Transverse colon (tissue), 4 donors: ENCODE measurements at regions not wholly inside any gene's neighbourhood (a gene's known extent, or its start where the extent isn't known, plus 50 kb on each side); places are given as distances from the start of the nearest gene placed in this dataset.

ENCODE experiments used
- DNase-seq: peaks from one replicate; pipeline ENCODE4 v3.0.0-alpha.2; 2019
- H3K27ac ChIP-seq, 4 donors: fragments of 200-600 bp; sonication (generic); 2 replicates each; pipeline ENCODE4 v1.5.1; 2016 to 2018; ENCODE audit warnings: inconsistent platforms in 4 of 4
- H3K27me3 ChIP-seq: fragments of 200-600 bp; sonication (generic); 2 replicates; pipeline ENCODE4 v1.5.1; 2017; ENCODE audit warnings: inconsistent platforms
- H3K36me3 ChIP-seq, 4 donors: fragments of 200-600 bp; sonication (generic); 2 replicates each; pipeline ENCODE4 v1.5.1; 2017 to 2019; ENCODE audit warnings: inconsistent platforms in 4 of 4
- H3K4me1 ChIP-seq, 4 donors: fragments of 200-600 bp; sonication (generic); 2 replicates each; pipeline ENCODE4 v1.5.1; 2017 to 2020; ENCODE audit warnings: inconsistent platforms in 4 of 4
- H3K4me3 ChIP-seq, 4 donors: fragments of 200-600 bp; sonication (generic); 1 replicate in 1 of 4; 2 replicates in 3 of 4; pipeline versions ENCODE4 v1.5.1 to v1.6.1; 2017 to 2019; ENCODE audit warnings: inconsistent platforms in 4 of 4
- H3K9me3 ChIP-seq, 2 donors: fragments of 200-600 bp; sonication (generic); 2 replicates each; pipeline ENCODE4 v1.5.1; 2017 to 2019; ENCODE audit warnings: inconsistent platforms in 2 of 2
- CTCF ChIP-seq, 5 experiments: fragments of 200-600 bp in 3 of 5; fragments of 450-650 bp in 2 of 5; sonication (generic) in 3 of 5; IDR thresholded peaks; 1 replicate in 2 of 5; 2 replicates in 3 of 5; pipeline ENCODE4 v1.5.1; 2016 to 2017; ENCODE audit warnings: antibody characterized with exemption in 5 of 5, inconsistent platforms in 3 of 5, mild to moderate bottlenecking in 2 of 5, moderate library complexity in 1 of 5
- EP300 ChIP-seq: sonication (generic); formaldehyde crosslinking; IDR thresholded peaks from one replicate; pipeline ENCODE4 v1.6.1; 2017; ENCODE audit warnings: antibody characterized with exemption, low read depth
- POLR2A ChIP-seq: fragments of 450-650 bp; IDR thresholded peaks from one replicate; pipeline ENCODE4 v1.6.1; 2016; ENCODE audit warnings: antibody characterized with exemption, mild to moderate bottlenecking, moderate library complexity
- POLR2AphosphoS5 ChIP-seq, 3 donors: sonication (generic); formaldehyde crosslinking; IDR thresholded peaks; one replicate each; pipeline ENCODE4 v1.6.1; 2016; ENCODE audit warnings: antibody characterized with exemption in 3 of 3
- WGBS, 2 donors: methylation state at CpG; one replicate each; pipeline ENCODE4 v1.1.5; 2018; ENCODE audit warnings: low coverage in 1 of 2; 5-methylcytosine and 5-hydroxymethylcytosine counted together
- in situ Hi-C, 4 donors: fragments of 200-750 bp; cut with MboI; loops; one replicate each; pipeline versions ENCODE4 v1.15.0 to v1.15.1; 2017; ENCODE audit warnings: low sequenced_read_pairs in 3 of 4, low pct_ligation_motif_present in 1 of 4, low pct_unique_long_range_greater_than_20kb in 1 of 4
- intact Hi-C: fragments of 100-400 bp; cut with DNase I; formaldehyde crosslinking; loops from one replicate; pipeline ENCODE4 v1.15.1; 2023; ENCODE audit warnings: low total_unique reads

- Histone ChIP-seq H3K9me3 (no peaks in the 10 kb centered on the region), H3K27me3 (no peaks in the 10 kb centered on the region), H3K36me3 (no peaks in the 10 kb centered on the region), H3K4me1 (no peaks in the 10 kb centered on the region), H3K27ac (no peak overlapping the region), H3K4me3 (no peak overlapping the region)
- intact Hi-C loops (no loop called here), in situ Hi-C loops (no loop called here)
- DNase-seq, result no peak
- TF ChIP-seq CTCF (IDR thresholded peaks at IDR 0.05) (no peak), POLR2AphosphoS5 (IDR thresholded peaks at IDR 0.05) (no peak), EP300 (no peak), POLR2A (no peak)
- 52 to 69% methylated on average over 2 to 3 of the region's 3 CpGs for WGBS, 2 donors
Observed at GRCh38 chr4:55214172-55214571, 88.8 kb upstream of the KDR start.

GRCh38 chr4:55215087-55215486 lies 89.7 kb upstream of the KDR start:
- no peak for DNase-seq
- Histone ChIP-seq H3K4me1 (no peaks in the 10 kb centered on the region), H3K27me3 (no peaks in the 10 kb centered on the region), H3K36me3 (no peaks in the 10 kb centered on the region), H3K27ac (no peak overlapping the region), H3K9me3 (no peaks in the 10 kb centered on the region), H3K4me3 (no peak overlapping the region)
- TF ChIP-seq EP300 (no peak), POLR2A (no peak), POLR2AphosphoS5 (IDR thresholded peaks at IDR 0.05) (no peak), CTCF (IDR thresholded peaks at IDR 0.05) (no peak)
- intact Hi-C loops, result no loop called here
- in situ Hi-C loops, result no loop called here
- WGBS, 2 donors, result 58 to 78% methylated on average over 1 of the region's 1 CpG

GRCh38 chr4:55216863-55217635 lies 91.7 kb upstream of the KDR start:
- intact Hi-C loops (no loop called here), in situ Hi-C loops (no loop called here)
- Histone ChIP-seq H3K27ac (no peak overlapping the region), H3K4me3 (no peak overlapping the region), H3K4me1 (no peaks in the 10 kb centered on the region), H3K27me3 (no peaks in the 10 kb centered on the region), H3K36me3 (no peaks in the 10 kb centered on the region), H3K9me3 (no peaks in the 10 kb centered on the region)
- TF ChIP-seq POLR2A (no peak), EP300 (no peak), CTCF (IDR thresholded peaks at IDR 0.05) (no peak), POLR2AphosphoS5 (IDR thresholded peaks at IDR 0.05) (no peak)
- WGBS, 2 donors, result 25 to 50% methylated on average over 3 to 4 of the region's 4 CpGs
- DNase-seq, result no peak

GRCh38 chr4:55218041-55218440 lies 92.6 kb upstream of the KDR start:
- WGBS, 2 donors, result 67 to 74% methylated on average over 4 to 5 of the region's 5 CpGs
- no peak for TF ChIP-seq EP300
- TF ChIP-seq POLR2AphosphoS5 (IDR thresholded peaks at IDR 0.05), result no peak
- TF ChIP-seq CTCF (IDR thresholded peaks at IDR 0.05), result no peak
- no peak for TF ChIP-seq POLR2A
- Histone ChIP-seq H3K27me3 (no peaks in the 10 kb centered on the region), H3K9me3 (no peaks in the 10 kb centered on the region), H3K4me1 (no peaks in the 10 kb centered on the region), H3K36me3 (no peaks in the 10 kb centered on the region), H3K27ac (no peak overlapping the region), H3K4me3 (no peak overlapping the region)
- in situ Hi-C loops, result no loop called here
- intact Hi-C loops, result no loop called here
- DNase-seq, result no peak
